Fibroblast of the aortic adventitia (primary cell): ENCODE measurements at regions not wholly inside any gene's neighbourhood (a gene's known extent, or its start where the extent isn't known, plus 50 kb on each side); places are given as distances from the start of the nearest gene placed in this dataset.

Experiments
- DNase-seq: peaks from one replicate; pipeline ENCODE4 v3.0.0-alpha.2; 2010; ENCODE audit warnings: low read depth
- H3K4me3 ChIP-seq: 2 replicates; pipeline ENCODE4 v1.5.1; 2011; ENCODE audit warnings: low read depth, mild to moderate bottlenecking, control low read depth, low read length, moderate library complexity
- CTCF ChIP-seq: IDR thresholded peaks from 2 replicates; pipeline ENCODE4 v1.5.1; 2011; ENCODE audit warnings: mild to moderate bottlenecking, low read length, control low read depth, inconsistent platforms; ENCODE audit not compliant: insufficient read depth

GRCh38 chr11:134670961-134671370 lies 258.9 kb upstream of the B3GAT1 start:
- TF ChIP-seq CTCF, result no peak
- DNase-seq, result no peak
- H3K4me3 ChIP-seq, result no peak overlapping the region

- no peak overlapping the region for H3K4me3 ChIP-seq
- TF ChIP-seq CTCF, result no peak
- DNase-seq, result no peak
These were observed 258.3 kb upstream of the B3GAT1 start for GRCh38 chr11:134670247-134670782.

- no peak for DNase-seq
- TF ChIP-seq CTCF, result no peak
- H3K4me3 ChIP-seq, result no peak overlapping the region
These were observed 257.8 kb upstream of the B3GAT1 start for GRCh38 chr11:134669796-134670195.

GRCh38 chr11:134668796-134669195 lies 256.8 kb upstream of the B3GAT1 start:
- no peak for TF ChIP-seq CTCF
- DNase-seq, result no peak
- no peak overlapping the region for H3K4me3 ChIP-seq

- no peak overlapping the region for H3K4me3 ChIP-seq
- DNase-seq, result no peak
- TF ChIP-seq CTCF, result no peak
These were observed 256.0 kb upstream of the B3GAT1 start for GRCh38 chr11:134668076-134668475.

- no peak for DNase-seq
- no peak overlapping the region for H3K4me3 ChIP-seq
- TF ChIP-seq CTCF, result no peak
These were observed 255.5 kb upstream of the B3GAT1 start for GRCh38 chr11:134667505-134667904.

GRCh38 chr11:134667175-134667500 lies 255.1 kb upstream of the B3GAT1 start:
- no peak for TF ChIP-seq CTCF
- DNase-seq, result no peak
- no peak overlapping the region for H3K4me3 ChIP-seq
